GM21737 (cell line): ENCODE measurements at regions not wholly inside any gene's neighbourhood (a gene's known extent, or its start where the extent isn't known, plus 50 kb on each side); places are given as distances from the start of the nearest gene placed in this dataset.

Source experiments
- ATAC-seq: cut with Tn5 transposase; IDR thresholded peaks from one replicate; pipeline ENCODE4 v1.9.1; 2021; ENCODE audit warnings: mild to moderate bottlenecking, moderate library complexity; ENCODE audit not compliant: unreplicated experiment

DNA sequence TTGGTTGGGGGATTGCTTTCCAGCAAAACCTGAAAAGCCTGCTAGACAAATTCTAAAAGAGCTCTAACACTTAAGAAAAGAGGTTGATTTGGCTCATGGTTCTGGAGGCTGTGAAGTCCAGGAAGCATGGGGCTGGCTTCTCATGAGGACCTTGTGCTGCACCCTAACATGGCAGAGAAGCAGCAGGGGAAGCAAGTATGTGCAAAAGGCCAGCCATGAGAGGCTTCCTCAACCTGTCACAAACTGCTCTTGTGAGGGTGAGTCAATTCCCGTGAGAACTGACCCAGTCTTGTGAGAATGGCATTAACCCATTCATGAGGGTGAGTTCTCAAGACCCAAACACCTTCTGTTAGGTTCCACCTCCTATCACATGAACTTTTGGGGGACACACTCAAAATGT, 54.3 kb upstream of the IGFBP3 start:
- ATAC-seq: no peak

DNA sequence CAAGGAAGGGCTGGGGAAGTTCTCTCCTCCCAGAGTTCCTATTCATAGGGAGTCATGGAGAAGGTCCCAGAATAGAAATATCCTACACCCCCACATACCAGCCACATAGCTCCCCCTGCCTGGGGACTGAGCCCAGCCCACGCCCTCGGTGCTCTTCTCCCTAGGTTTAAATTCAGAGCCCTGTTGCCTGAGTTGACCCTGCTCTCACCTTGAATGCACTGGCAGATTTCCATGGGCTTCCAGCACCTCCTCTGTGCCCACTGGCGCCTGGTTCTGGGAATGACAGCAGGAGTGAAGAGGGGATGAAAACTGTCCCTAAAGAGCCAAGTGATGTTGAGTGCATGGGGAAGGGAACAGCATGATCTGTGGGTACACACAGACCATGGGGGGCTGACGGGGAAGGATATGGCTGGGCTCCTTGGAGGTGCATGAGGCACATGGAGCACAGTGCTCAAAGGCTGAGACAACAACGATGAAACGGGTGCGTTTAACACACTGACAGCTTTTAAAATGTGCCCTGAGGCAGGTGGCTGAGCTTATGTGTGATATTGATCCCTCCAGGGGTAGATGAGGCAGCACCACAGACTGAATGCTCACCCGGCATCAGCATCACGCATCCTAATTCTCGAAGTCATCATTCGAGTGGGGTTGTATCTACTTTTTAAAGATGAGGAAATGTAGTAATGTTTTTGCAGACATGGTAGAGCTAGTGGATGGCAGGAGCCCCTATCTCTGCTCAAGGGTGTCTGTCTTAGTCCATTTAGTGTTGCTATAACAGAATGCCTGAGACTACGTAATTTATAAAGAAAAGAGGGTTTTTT, 53.7 kb upstream of the IGFBP3 start:
- no peak for ATAC-seq

DNA sequence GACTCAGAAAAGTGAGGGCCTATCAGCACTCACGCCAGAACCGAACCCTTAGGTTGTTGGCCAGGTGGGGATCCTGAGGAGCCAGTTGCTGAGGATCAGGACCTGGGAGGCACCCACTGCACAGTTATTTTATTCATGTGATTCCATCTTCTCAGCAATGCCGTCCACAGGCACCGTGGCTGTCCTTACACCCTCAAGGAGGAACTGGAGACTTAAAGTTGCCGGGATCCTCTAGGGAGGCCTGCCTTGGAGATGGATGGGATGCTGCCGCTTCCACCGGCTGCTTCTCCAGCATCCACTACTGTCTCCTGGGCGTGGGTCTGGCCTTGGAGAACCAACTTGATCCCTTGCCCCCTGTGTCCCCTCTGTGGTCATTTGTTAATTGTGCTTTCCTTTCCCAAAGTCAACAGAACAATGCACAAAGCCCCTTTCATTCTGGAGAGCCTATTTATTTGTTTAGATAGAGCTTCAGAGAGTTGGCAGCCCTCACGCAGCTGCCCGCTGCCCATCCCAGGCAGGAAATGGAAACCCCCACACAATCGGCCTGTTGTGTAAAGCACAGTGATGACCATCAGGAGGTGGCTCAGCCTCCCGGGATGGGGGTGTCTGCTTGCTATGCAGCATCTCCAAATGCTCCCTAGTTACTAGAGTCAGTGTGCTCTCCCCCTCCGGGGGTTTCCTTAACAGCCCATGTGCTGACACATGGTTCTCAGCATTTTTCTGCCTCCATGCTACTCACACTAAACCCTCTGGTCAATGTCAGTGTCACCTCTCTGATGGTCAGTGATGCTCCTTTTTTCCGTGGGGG, 52.9 kb upstream of the IGFBP3 start:
- no peak for ATAC-seq

GRCh38 chr7:45972629-45973312, 51.7 kb upstream of the IGFBP3 start:
- ATAC-seq: no peak

- no peak for ATAC-seq
Observed at GRCh38 chr7:45971661-45972175, 50.6 kb upstream of the IGFBP3 start.

GRCh38 chr7:45971171-45971570, 50.1 kb upstream of the IGFBP3 start:
- no peak for ATAC-seq
